Fibroblast of lung (primary cell): ENCODE measurements at regions not wholly inside any gene's neighbourhood (a gene's known extent, or its start where the extent isn't known, plus 50 kb on each side); places are given as distances from the start of the nearest gene placed in this dataset.

Experiments
- DNase-seq, 2 donors: peaks; one replicate each; pipeline versions ENCODE4 v3.0.0 to v3.0.0-alpha.2; 2010; ENCODE audit warnings: low read depth in 2 of 2
- H2AFZ ChIP-seq: 2 replicates; pipeline ENCODE4 v1.5.1; 2012; ENCODE audit warnings: low read length, control low read depth, inconsistent platforms
- H3K27ac ChIP-seq: 2 replicates; pipeline ENCODE4 v1.5.1; 2011; ENCODE audit warnings: low read length, control low read depth; ENCODE audit not compliant: insufficient read depth
- H3K27me3 ChIP-seq: 2 replicates; pipeline ENCODE4 v1.5.1; 2011; ENCODE audit warnings: mild to moderate bottlenecking, low read length; ENCODE audit not compliant: control insufficient read depth, insufficient read depth
- H3K36me3 ChIP-seq: 2 replicates; pipeline ENCODE4 v1.5.1; 2011; ENCODE audit warnings: low read length; ENCODE audit not compliant: control insufficient read depth, insufficient read depth
- H3K4me1 ChIP-seq: 2 replicates; pipeline ENCODE4 v1.5.1; 2011; ENCODE audit warnings: low read length; ENCODE audit not compliant: control insufficient read depth, insufficient read depth; ENCODE audit errors: extremely low read depth
- H3K4me2 ChIP-seq: 2 replicates; pipeline ENCODE4 v1.5.1; 2011; ENCODE audit warnings: low read length, control low read depth; ENCODE audit not compliant: insufficient read depth; ENCODE audit errors: extremely low read depth
- H3K4me3 ChIP-seq, 4 experiments: fragments of 200-600 bp in 1 of 4; sonication (generic) in 1 of 4; replicated peaks in 1 of 4; 2 replicates each; pipeline ENCODE4 v1.5.1; 2011 to 2016; ENCODE audit warnings: low read length in 4 of 4, low read depth in 3 of 4, mild to moderate bottlenecking in 3 of 4, control low read depth in 2 of 4, inconsistent platforms in 1 of 4, mixed read lengths in 1 of 4; ENCODE audit not compliant: insufficient read depth in 1 of 4; ENCODE audit errors: control extremely low read depth in 1 of 4
- H3K79me2 ChIP-seq: 2 replicates; pipeline ENCODE4 v1.5.1; 2012; ENCODE audit warnings: mild to moderate bottlenecking, low read length, inconsistent platforms; ENCODE audit not compliant: control insufficient read depth, insufficient read depth
- H3K9ac ChIP-seq: 2 replicates; pipeline ENCODE4 v1.5.1; 2011; ENCODE audit warnings: mild to moderate bottlenecking, low read length, control low read depth; ENCODE audit not compliant: insufficient read depth
- H3K9me3 ChIP-seq: 2 replicates; pipeline ENCODE4 v1.5.1; 2012; ENCODE audit warnings: low read depth, low read length; ENCODE audit not compliant: control insufficient read depth, insufficient read depth
- H4K20me1 ChIP-seq: 2 replicates; pipeline ENCODE4 v1.5.1; 2011; ENCODE audit warnings: low read length; ENCODE audit not compliant: control insufficient read depth, insufficient read depth; ENCODE audit errors: extremely low read depth
- EZH2 ChIP-seq: IDR thresholded peaks from 2 replicates; pipeline ENCODE4 v1.5.1; 2012; ENCODE audit warnings: low read length, control low read depth, mild to moderate bottlenecking; ENCODE audit errors: missing control alignments
- TF ChIP-seq, protein P1 (sequence below), 2 donors: IDR thresholded peaks in 1 of 2; conservative IDR thresholded peaks in 1 of 2; 1 replicate in 1 of 2; 2 replicates in 1 of 2; pipeline ENCODE4 v1.5.1; 2011 to 2012; ENCODE audit warnings: low read length in 2 of 2, control low read depth in 1 of 2, inconsistent platforms in 1 of 2, low read depth in 1 of 2, mild to moderate bottlenecking in 1 of 2

DNA sequence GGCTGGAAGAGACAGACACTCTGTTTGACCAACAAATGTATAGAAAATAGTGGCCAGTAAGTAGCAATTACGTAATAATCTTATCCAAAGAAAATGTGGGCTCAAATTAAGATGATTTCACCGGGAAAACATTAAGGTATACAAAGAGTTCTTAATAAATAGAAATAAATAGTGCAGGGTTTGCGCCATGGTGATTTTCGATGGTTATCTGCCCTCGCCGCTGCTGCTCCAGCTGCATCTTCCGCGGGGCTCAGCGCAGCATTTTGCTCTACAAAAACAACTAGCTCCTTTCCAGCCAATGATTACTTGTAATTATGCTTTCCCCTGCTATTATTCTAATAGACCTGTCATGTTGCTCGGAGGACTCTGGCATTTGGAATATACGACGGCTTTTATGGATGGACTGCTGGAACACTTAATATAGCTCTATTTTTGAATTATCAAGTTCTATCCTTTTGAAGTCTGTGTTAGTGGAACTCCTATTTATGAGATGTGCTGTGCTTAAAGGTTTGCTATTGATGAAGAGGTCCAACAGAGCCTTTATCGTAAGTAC, 103.8 kb downstream of the BUB3 start:
- no peaks in the 10 kb centered on the region for H4K20me1 ChIP-seq
- H3K4me2 ChIP-seq: no peak overlapping the region
- H3K9me3 ChIP-seq: peaks cover 2% of the 10 kb centered on the region
- no peak overlapping the region for H3K27ac ChIP-seq
- no peak for TF ChIP-seq EZH2
- TF ChIP-seq, protein P1, sequence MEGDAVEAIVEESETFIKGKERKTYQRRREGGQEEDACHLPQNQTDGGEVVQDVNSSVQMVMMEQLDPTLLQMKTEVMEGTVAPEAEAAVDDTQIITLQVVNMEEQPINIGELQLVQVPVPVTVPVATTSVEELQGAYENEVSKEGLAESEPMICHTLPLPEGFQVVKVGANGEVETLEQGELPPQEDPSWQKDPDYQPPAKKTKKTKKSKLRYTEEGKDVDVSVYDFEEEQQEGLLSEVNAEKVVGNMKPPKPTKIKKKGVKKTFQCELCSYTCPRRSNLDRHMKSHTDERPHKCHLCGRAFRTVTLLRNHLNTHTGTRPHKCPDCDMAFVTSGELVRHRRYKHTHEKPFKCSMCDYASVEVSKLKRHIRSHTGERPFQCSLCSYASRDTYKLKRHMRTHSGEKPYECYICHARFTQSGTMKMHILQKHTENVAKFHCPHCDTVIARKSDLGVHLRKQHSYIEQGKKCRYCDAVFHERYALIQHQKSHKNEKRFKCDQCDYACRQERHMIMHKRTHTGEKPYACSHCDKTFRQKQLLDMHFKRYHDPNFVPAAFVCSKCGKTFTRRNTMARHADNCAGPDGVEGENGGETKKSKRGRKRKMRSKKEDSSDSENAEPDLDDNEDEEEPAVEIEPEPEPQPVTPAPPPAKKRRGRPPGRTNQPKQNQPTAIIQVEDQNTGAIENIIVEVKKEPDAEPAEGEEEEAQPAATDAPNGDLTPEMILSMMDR (conservative IDR thresholded peaks at IDR 0.05 in 1 of 2, IDR thresholded peaks at IDR 0.05 in 1 of 2; ENCODE audit: low read depth in 1 of 2, low read length in 2 of 2): no peak
- no peak overlapping the region for H3K9ac ChIP-seq
- no peak for DNase-seq
- no peak overlapping the region for H2AFZ ChIP-seq
- no peaks in the 10 kb centered on the region for H3K36me3 ChIP-seq
- no peaks in the 10 kb centered on the region for H3K4me1 ChIP-seq
- no peak overlapping the region for H3K4me3 ChIP-seq
- H3K27me3 ChIP-seq: no peaks in the 10 kb centered on the region
- no peaks in the 10 kb centered on the region for H3K79me2 ChIP-seq

DNA sequence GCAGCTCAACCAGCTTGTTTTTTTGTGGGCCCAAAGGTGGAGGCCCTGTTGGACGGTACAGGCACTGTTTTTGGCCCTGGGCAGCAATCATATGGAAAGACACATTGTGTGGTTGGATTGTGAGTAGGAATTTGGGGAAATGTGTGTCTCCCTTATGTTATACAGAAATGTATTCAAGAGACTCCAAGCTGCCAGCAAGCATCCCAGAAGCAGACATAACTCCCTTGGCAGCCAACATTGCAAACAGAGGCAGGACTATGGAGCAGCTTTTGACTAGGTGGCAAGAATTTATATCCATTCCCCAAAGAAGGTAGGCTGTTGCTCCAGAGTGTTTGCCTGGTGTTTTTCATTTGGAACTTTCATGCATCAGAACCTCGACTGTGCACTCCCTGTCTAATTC, 104.9 kb downstream of the BUB3 start:
- no peak overlapping the region for H3K9ac ChIP-seq
- H3K27me3 ChIP-seq: no peaks in the 10 kb centered on the region
- H3K27ac ChIP-seq: no peak overlapping the region
- no peak overlapping the region for H2AFZ ChIP-seq
- H3K4me2 ChIP-seq: no peak overlapping the region
- H3K36me3 ChIP-seq: no peaks in the 10 kb centered on the region
- H3K4me1 ChIP-seq: no peaks in the 10 kb centered on the region
- H3K9me3 ChIP-seq: peaks cover 2% of the 10 kb centered on the region
- TF ChIP-seq EZH2: no peak
- TF ChIP-seq, protein P1 (conservative IDR thresholded peaks at IDR 0.05 in 1 of 2, IDR thresholded peaks at IDR 0.05 in 1 of 2; ENCODE audit: low read depth in 1 of 2, low read length in 2 of 2): no peak
- no peak for DNase-seq
- H3K79me2 ChIP-seq: no peaks in the 10 kb centered on the region
- H4K20me1 ChIP-seq: no peaks in the 10 kb centered on the region
- no peak overlapping the region for H3K4me3 ChIP-seq

DNA sequence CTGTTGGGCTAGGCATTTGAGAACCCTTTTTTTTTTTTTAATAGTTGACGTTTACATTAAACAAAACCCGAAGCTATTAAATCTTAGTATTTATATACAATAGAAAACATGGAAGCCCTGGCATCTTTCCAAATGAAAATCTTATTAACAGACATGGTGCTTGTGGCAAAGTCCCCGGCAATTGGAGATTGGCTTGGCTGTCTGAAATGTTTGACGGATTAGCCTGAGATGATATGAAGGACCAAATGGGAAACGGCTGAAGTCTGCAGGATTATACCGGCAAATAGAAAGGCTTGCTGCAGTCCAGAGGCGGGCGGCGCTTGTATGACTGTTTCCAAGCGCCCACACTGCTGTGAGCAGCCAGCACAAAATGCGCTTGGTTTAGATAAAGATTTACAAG, 105.6 kb downstream of the BUB3 start:
- no peak for TF ChIP-seq EZH2
- TF ChIP-seq, protein P1 (conservative IDR thresholded peaks at IDR 0.05 in 1 of 2, IDR thresholded peaks at IDR 0.05 in 1 of 2; ENCODE audit: low read depth in 1 of 2, low read length in 2 of 2): no peak
- H2AFZ ChIP-seq: no peak overlapping the region
- H3K27me3 ChIP-seq: no peaks in the 10 kb centered on the region
- no peaks in the 10 kb centered on the region for H3K36me3 ChIP-seq
- no peaks in the 10 kb centered on the region for H3K79me2 ChIP-seq
- H3K4me2 ChIP-seq: no peak overlapping the region
- no peaks in the 10 kb centered on the region for H3K4me1 ChIP-seq
- no peak overlapping the region for H3K4me3 ChIP-seq
- no peaks in the 10 kb centered on the region for H3K9me3 ChIP-seq
- no peak for DNase-seq
- no peaks in the 10 kb centered on the region for H4K20me1 ChIP-seq
- H3K27ac ChIP-seq: no peak overlapping the region
- H3K9ac ChIP-seq: no peak overlapping the region
